Spinal cord (tissue), 10 donors: ENCODE measurements at regions not wholly inside any gene's neighbourhood (a gene's known extent, or its start where the extent isn't known, plus 50 kb on each side); places are given as distances from the start of the nearest gene placed in this dataset. TPM values are rescaled to one million over a fixed set of nuclear protein-coding genes. Genes with fewer than 3 reads are reported as not detected.
"Not testable (repeated sequence)": the region's sequence is repeated elsewhere in the genome, so short reads cannot be mapped to it uniquely, and the experiment has no call there.

Source experiments
- DNase-seq, 6 donors: peaks; one replicate each; pipeline versions ENCODE4 v3.0.0 to v3.0.0-alpha.2; 2013 to 2015; ENCODE audit warnings: low spot score in 6 of 6, low read depth in 4 of 6
- H3K27ac ChIP-seq: one replicate; pipeline ENCODE4 v1.5.1; 2013; ENCODE audit warnings: low read depth, low read length, control low read depth
- H3K27me3 ChIP-seq: one replicate; pipeline ENCODE4 v1.6.1; 2013; ENCODE audit warnings: low read length; ENCODE audit not compliant: control insufficient read depth, insufficient read depth
- H3K36me3 ChIP-seq: one replicate; pipeline ENCODE4 v1.6.1; 2013; ENCODE audit warnings: low read length; ENCODE audit not compliant: control insufficient read depth, insufficient read depth
- H3K4me1 ChIP-seq: one replicate; pipeline ENCODE4 v1.6.1; 2013; ENCODE audit warnings: low read length; ENCODE audit not compliant: control insufficient read depth, insufficient read depth
- H3K4me3 ChIP-seq: one replicate; pipeline ENCODE4 v1.5.1; 2013; ENCODE audit warnings: low read depth, low read length, control low read depth
- H3K9me3 ChIP-seq: one replicate; pipeline ENCODE4 v1.6.1; 2013; ENCODE audit warnings: low read length; ENCODE audit not compliant: control insufficient read depth, insufficient read depth
- WGBS: methylation state at CpG from one replicate; pipeline ENCODE4 v1.1.5; 2013; ENCODE audit warnings: missing lambda C conversion rate; ENCODE audit not compliant: insufficient coverage; 5-methylcytosine and 5-hydroxymethylcytosine counted together
- small RNA-seq: library from RNA; depleted of rRNA; stranded (forward); fragments of <200 nt; gene quantifications from one replicate; pipeline ENCODE3, GENCODE V24; 2014; ENCODE audit warnings: low replicate concordance
- donor health status: healthy.

- H3K27ac ChIP-seq, result no peak overlapping the region
- peaks cover 5% of the 10 kb centered on the region for H3K9me3 ChIP-seq
- no peak overlapping the region for H3K4me3 ChIP-seq
- no peak for DNase-seq
- no peaks in the 10 kb centered on the region for H3K4me1 ChIP-seq
- no peaks in the 10 kb centered on the region for H3K27me3 ChIP-seq
- H3K36me3 ChIP-seq, result no peaks in the 10 kb centered on the region
- no CpG with 5 or more reads among the region's 2 CpGs for WGBS
Measured at GRCh38 chr14:63147018-63147417, 57.2 kb upstream of the RHOJ start.

GRCh38 chr14:63134801-63135200 is 69.4 kb upstream of the RHOJ start:
- no peak overlapping the region for H3K27ac ChIP-seq
- no peak overlapping the region for H3K4me3 ChIP-seq
- peak in 2 of 6 donors; percentile 9 to 14 for DNase-seq
- WGBS, result no CpG with 5 or more reads among the region's 2 CpGs
- H3K4me1 ChIP-seq, result no peaks in the 10 kb centered on the region
- no peaks in the 10 kb centered on the region for H3K27me3 ChIP-seq
- no peaks in the 10 kb centered on the region for H3K36me3 ChIP-seq
- no peaks in the 10 kb centered on the region for H3K9me3 ChIP-seq

- H3K27me3 ChIP-seq, result no peaks in the 10 kb centered on the region
- DNase-seq, result no peak
- no peaks in the 10 kb centered on the region for H3K9me3 ChIP-seq
- WGBS, result 90% methylated on average over 2 of the region's 4 CpGs
- no peak overlapping the region for H3K4me3 ChIP-seq
- no peaks in the 10 kb centered on the region for H3K4me1 ChIP-seq
- no peaks in the 10 kb centered on the region for H3K36me3 ChIP-seq
- no peak overlapping the region for H3K27ac ChIP-seq
Measured at GRCh38 chr14:63130531-63130930, 73.7 kb upstream of the RHOJ start.

- not testable (repeated sequence) for H3K27me3 ChIP-seq, H3K4me3 ChIP-seq, H3K27ac ChIP-seq, H3K36me3 ChIP-seq, H3K9me3 ChIP-seq, DNase-seq, H3K4me1 ChIP-seq
- WGBS, result no CpG with 5 or more reads among the region's 1 CpG
Measured at GRCh38 chr14:63106487-63106886, 61.2 kb upstream of the KCNH5 start.

- H3K27me3 ChIP-seq, result no peaks in the 10 kb centered on the region
- H3K4me3 ChIP-seq, result no peak overlapping the region
- H3K27ac ChIP-seq, result no peak overlapping the region
- no CpG with 5 or more reads among the region's 1 CpG for WGBS
- DNase-seq, result no peak
- H3K36me3 ChIP-seq, result no peaks in the 10 kb centered on the region
- no peaks in the 10 kb centered on the region for H3K4me1 ChIP-seq
- no peaks in the 10 kb centered on the region for H3K9me3 ChIP-seq
Measured at GRCh38 chr14:63100552-63100951, 55.3 kb upstream of the KCNH5 start.

GRCh38 chr14:63096186-63096585 is 50.9 kb upstream of the KCNH5 start:
- no CpG with 5 or more reads among the region's 4 CpGs for WGBS
- no peak overlapping the region for H3K4me3 ChIP-seq
- no peak overlapping the region for H3K27ac ChIP-seq
- H3K27me3 ChIP-seq, result no peaks in the 10 kb centered on the region
- H3K9me3 ChIP-seq, result no peaks in the 10 kb centered on the region
- no peak for DNase-seq
- H3K36me3 ChIP-seq, result no peaks in the 10 kb centered on the region
- no peaks in the 10 kb centered on the region for H3K4me1 ChIP-seq

Small RNA genes in the stretch of these regions (small RNA-seq; reads per million reads assigned to genes)
- gene PARP1P2, result not detected
